ENCODE measurements at regions not wholly inside any gene's neighbourhood (a gene's known extent, or its start where the extent isn't known, plus 50 kb on each side); places are given as distances from the start of the nearest gene placed in this dataset.

DNA sequence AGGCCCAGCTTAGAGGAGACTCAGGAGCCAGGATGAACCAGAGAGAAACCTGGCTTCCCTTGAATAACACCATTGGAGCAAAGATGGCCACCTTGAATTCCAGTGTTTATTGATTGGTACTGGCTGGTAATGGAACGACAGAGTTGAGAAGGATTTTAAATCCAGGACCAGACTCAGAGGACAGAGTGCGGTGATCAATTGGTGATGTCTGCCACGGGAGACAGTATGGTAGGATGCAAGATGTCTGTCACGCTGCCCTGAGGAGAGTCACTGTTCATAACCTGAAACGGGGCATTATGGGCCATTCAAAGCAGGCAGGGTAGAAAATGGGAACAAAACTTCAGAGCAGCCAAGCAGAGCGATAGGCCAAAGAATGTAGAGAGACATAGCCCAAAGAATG is 55.4 kb upstream of the ISX start:
- Mint-ChIP-seq H3K9me3 (peaks cover 0 to 1% (median 0%) of the 10 kb centered on the region in 8 donors), H3K4me3 (no peak overlapping the region), H3K27me3 (peaks cover 8 to 9% of the 10 kb centered on the region in 2 donors), H3K4me1 (no peaks in the 10 kb centered on the region), H3K27ac (peak overlapping the region in 1 of 7 donors; percentile 9), H3K36me3 (no peaks in the 10 kb centered on the region)
- H3K27me3 ChIP-seq (ENCODE audit: insufficient read depth, low read length), result no peaks in the 10 kb centered on the region
- H3K27ac ChIP-seq (ENCODE audit: low read depth, low read length), result no peak overlapping the region
- no peaks in the 10 kb centered on the region for H3K36me3 ChIP-seq (ENCODE audit: insufficient read depth, low read length)
- POLR2A ChIA-PET (ENCODE audit: partially characterized antibody), result no interaction called here
- CTCF ChIA-PET (ENCODE audit: partially characterized antibody), result interaction anchor here (1.7 kb wide), 1 partner anchor 13 kb away, joined by 3 read pairs; no protein-coding TSS in a partner anchor
- no peak for DNase-seq
- H3K9me3 ChIP-seq (ENCODE audit: control insufficient read depth in 1 of 2, low read length in 2 of 2), result no peaks in the 10 kb centered on the region
- no peak overlapping the region for H3K4me3 ChIP-seq (ENCODE audit: low read length in 2 of 2)
- intact Hi-C loops (cut with micrococcal nuclease), result no loop called here
- no peaks in the 10 kb centered on the region for H3K4me1 ChIP-seq (ENCODE audit: insufficient read depth, low read length)

DNA sequence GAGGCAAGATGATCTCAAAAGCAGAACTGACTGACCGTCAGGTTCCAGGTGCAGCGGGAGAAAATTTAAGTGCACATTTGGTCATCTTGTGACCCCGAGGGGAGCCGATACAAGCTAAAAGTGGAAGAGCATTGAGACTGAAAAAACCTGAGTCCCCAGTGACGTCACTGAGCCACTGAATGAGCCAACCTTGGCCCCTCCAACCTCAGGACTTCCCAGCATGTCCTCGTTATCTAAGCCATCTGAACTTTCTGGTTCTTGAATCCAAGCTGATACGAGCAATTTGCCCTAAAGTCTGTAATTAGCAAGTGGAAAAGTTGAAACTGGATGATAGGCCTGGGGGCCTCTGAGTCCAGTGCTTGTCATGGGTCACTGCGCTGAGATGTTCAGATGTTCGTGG is 51.1 kb upstream of the ISX start:
- ChIA-PET CTCF (ENCODE audit: partially characterized antibody) (interaction anchor here (0.9 kb wide), 1 partner anchor 9 kb away, joined by 3 read pairs; no protein-coding TSS in a partner anchor), POLR2A (ENCODE audit: partially characterized antibody) (no interaction called here)
- no peak overlapping the region for H3K4me3 ChIP-seq (ENCODE audit: low read length in 2 of 2)
- no peak for DNase-seq
- no peaks in the 10 kb centered on the region for H3K36me3 ChIP-seq (ENCODE audit: insufficient read depth, low read length)
- no peaks in the 10 kb centered on the region for H3K9me3 Mint-ChIP-seq
- no peaks in the 10 kb centered on the region for H3K9me3 ChIP-seq (ENCODE audit: control insufficient read depth in 1 of 2, low read length in 2 of 2)
- H3K27ac Mint-ChIP-seq, result no peak overlapping the region
- H3K36me3 Mint-ChIP-seq, result no peaks in the 10 kb centered on the region
- H3K27ac ChIP-seq (ENCODE audit: low read depth, low read length), result no peak overlapping the region
- no peaks in the 10 kb centered on the region for H3K4me1 ChIP-seq (ENCODE audit: insufficient read depth, low read length)
- H3K4me3 Mint-ChIP-seq, result no peak overlapping the region
- peaks cover 1 to 2% of the 10 kb centered on the region in 2 donors for H3K27me3 Mint-ChIP-seq
- intact Hi-C loops (cut with micrococcal nuclease), result no loop called here
- H3K27me3 ChIP-seq (ENCODE audit: insufficient read depth, low read length), result no peaks in the 10 kb centered on the region
- no peaks in the 10 kb centered on the region for H3K4me1 Mint-ChIP-seq

All from CD4-positive, alpha-beta memory T cell (primary cell).